Endodermal cell (in vitro differentiated cells): ENCODE measurements at regions not wholly inside any gene's neighbourhood (a gene's known extent, or its start where the extent isn't known, plus 50 kb on each side); places are given as distances from the start of the nearest gene placed in this dataset.

Experiments
- DNase-seq: peaks from one replicate; pipeline ENCODE4 v3.0.0-alpha.2; 2017
- H3K27ac ChIP-seq: 2 replicates; pipeline ENCODE4 v1.5.1; 2013; ENCODE audit warnings: mild to moderate bottlenecking, low read depth, low read length, moderate library complexity
- H3K27me3 ChIP-seq: 2 replicates; pipeline ENCODE4 v1.6.1; 2013; ENCODE audit warnings: mild to moderate bottlenecking, low read length, moderate library complexity; ENCODE audit not compliant: insufficient read depth, control insufficient read depth, poor library complexity, severe bottlenecking
- H3K36me3 ChIP-seq: 2 replicates; pipeline ENCODE4 v1.7.0; 2013; ENCODE audit warnings: mild to moderate bottlenecking, low read length, moderate library complexity; ENCODE audit not compliant: control insufficient read depth, insufficient read depth
- H3K4me1 ChIP-seq: one replicate; pipeline ENCODE4 v1.7.0; 2013; ENCODE audit warnings: low read length; ENCODE audit not compliant: control insufficient read depth, insufficient read depth
- H3K4me3 ChIP-seq: 2 replicates; pipeline ENCODE4 v1.5.1; 2013; ENCODE audit warnings: mild to moderate bottlenecking, low read length, moderate library complexity
- H3K9ac ChIP-seq: 2 replicates; pipeline ENCODE4 v1.6.1; 2013; ENCODE audit warnings: mild to moderate bottlenecking, low read length, moderate library complexity; ENCODE audit not compliant: poor library complexity, severe bottlenecking; ENCODE audit errors: extremely low read depth
- H3K9me3 ChIP-seq: 2 replicates; pipeline ENCODE4 v1.6.1; 2013; ENCODE audit warnings: mild to moderate bottlenecking, low read length, moderate library complexity; ENCODE audit not compliant: control insufficient read depth
- H3K27ac Mint-ChIP-seq: 2 replicates; pipeline ENCODE4 v1.8.0; 2020; ENCODE audit warnings: mixed read lengths
- H3K27me3 Mint-ChIP-seq: 2 replicates; pipeline ENCODE4 v1.8.0; 2021; ENCODE audit warnings: mild to moderate bottlenecking, mixed read lengths; ENCODE audit not compliant: insufficient read depth
- H3K36me3 Mint-ChIP-seq: 2 replicates; pipeline ENCODE4 v1.8.0; 2020; ENCODE audit warnings: low read depth, mixed read lengths
- H3K4me1 Mint-ChIP-seq: 2 replicates; pipeline ENCODE4 v1.8.0; 2020; ENCODE audit warnings: mixed read lengths
- H3K4me3 Mint-ChIP-seq: 2 replicates; pipeline ENCODE4 v1.8.0; 2020; ENCODE audit warnings: mild to moderate bottlenecking, moderate library complexity, mixed read lengths
- H3K9me3 Mint-ChIP-seq: 2 replicates; pipeline ENCODE4 v1.8.0; 2020; ENCODE audit warnings: mild to moderate bottlenecking, mixed read lengths
- CTCF ChIP-seq: fragments of 200-600 bp; sonication (generic); conservative IDR thresholded peaks from 2 replicates; pipeline ENCODE4 v1.5.0; 2021; ENCODE audit warnings: antibody characterized with exemption, mild to moderate bottlenecking
- WGBS, 2 experiments: methylation state at CpG; one replicate each; pipeline versions ENCODE4 v1.1.5 to v1.1.7; 2013; ENCODE audit warnings: missing lambda C conversion rate in 2 of 2, mixed read lengths in 1 of 2; ENCODE audit not compliant: insufficient coverage in 1 of 2, insufficient read length in 1 of 2; 5-methylcytosine and 5-hydroxymethylcytosine counted together

- Histone ChIP-seq H3K9me3 (no peaks in the 10 kb centered on the region), H3K4me3 (no peak overlapping the region), H3K36me3 (peaks cover 29% of the 10 kb centered on the region), H3K27ac (no peak overlapping the region), H3K9ac (no peak overlapping the region), H3K4me1 (no peaks in the 10 kb centered on the region), H3K27me3 (no peaks in the 10 kb centered on the region)
- Mint-ChIP-seq H3K9me3 (no peaks in the 10 kb centered on the region), H3K4me1 (no peaks in the 10 kb centered on the region), H3K27me3 (no peaks in the 10 kb centered on the region), H3K4me3 (no peak overlapping the region), H3K36me3 (peaks cover 52% of the 10 kb centered on the region), H3K27ac (no peak overlapping the region)
- 95 to 100% methylated on average over 3 to 4 of the region's 4 CpGs for WGBS, 2 experiments
- no peak for DNase-seq
- TF ChIP-seq CTCF: no peak
These were observed 616.1 kb upstream of the RGMB start for GRCh38 chr5:98157368-98157767.

DNA sequence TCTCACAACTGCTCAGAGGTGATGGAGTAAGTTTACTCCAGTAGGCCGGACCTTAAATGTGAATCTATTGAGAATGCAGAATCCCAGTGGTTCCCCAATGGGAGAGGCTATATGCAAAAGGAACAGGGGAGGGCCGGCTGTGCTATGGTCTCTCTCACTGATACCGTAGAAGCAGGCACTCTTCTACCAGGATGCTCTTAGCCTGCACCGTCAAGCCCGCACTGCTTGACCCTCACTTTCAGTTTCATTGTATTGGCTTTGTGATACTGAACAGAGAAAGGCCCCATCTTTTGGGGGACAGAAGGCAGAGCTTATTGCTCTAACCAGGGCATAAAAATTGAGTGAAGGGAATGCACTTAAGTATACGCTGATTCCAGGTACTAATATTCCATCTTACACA, 615.0 kb upstream of the RGMB start:
- Mint-ChIP-seq H3K27ac (no peak overlapping the region), H3K4me3 (no peak overlapping the region), H3K4me1 (no peaks in the 10 kb centered on the region), H3K36me3 (peaks cover 43% of the 10 kb centered on the region), H3K27me3 (no peaks in the 10 kb centered on the region), H3K9me3 (no peaks in the 10 kb centered on the region)
- no peak for TF ChIP-seq CTCF
- Histone ChIP-seq H3K27me3 (no peaks in the 10 kb centered on the region), H3K9ac (no peak overlapping the region), H3K36me3 (peaks cover 26% of the 10 kb centered on the region), H3K4me3 (no peak overlapping the region), H3K4me1 (no peaks in the 10 kb centered on the region), H3K27ac (no peak overlapping the region), H3K9me3 (no peaks in the 10 kb centered on the region)
- no peak for DNase-seq
- 88 to 92% methylated on average over 4 to 6 of the region's 6 CpGs for WGBS, 2 experiments

GRCh38 chr5:98163796-98164493, 609.5 kb upstream of the RGMB start:
- Mint-ChIP-seq H3K9me3 (no peaks in the 10 kb centered on the region), H3K4me3 (no peak overlapping the region), H3K4me1 (no peaks in the 10 kb centered on the region), H3K27ac (no peak overlapping the region), H3K36me3 (peaks cover 16% of the 10 kb centered on the region), H3K27me3 (no peaks in the 10 kb centered on the region)
- TF ChIP-seq CTCF: no peak
- 89 to 93% methylated on average over 1 to 4 of the region's 4 CpGs for WGBS, 2 experiments
- H3K27ac ChIP-seq: no peak overlapping the region
- H3K27me3 ChIP-seq: no peaks in the 10 kb centered on the region
- peaks cover 17% of the 10 kb centered on the region for H3K36me3 ChIP-seq
- H3K9me3 ChIP-seq: no peaks in the 10 kb centered on the region
- DNase-seq: no peak
- H3K9ac ChIP-seq: no peak overlapping the region
- H3K4me1 ChIP-seq: no peaks in the 10 kb centered on the region
- H3K4me3 ChIP-seq: no peak overlapping the region
